ENCODE measurements at regions not wholly inside any gene's neighbourhood (a gene's known extent, or its start where the extent isn't known, plus 50 kb on each side); places are given as distances from the start of the nearest gene placed in this dataset.

GRCh38 chr2:198322275-198322674, 517.9 kb downstream of the PLCL1 start:
- DNase-seq = no peak

GRCh38 chr2:198321522-198322088, 517.2 kb downstream of the PLCL1 start:
- DNase-seq = no peak

GRCh38 chr2:198316852-198317396, 512.5 kb downstream of the PLCL1 start:
- DNase-seq = no peak

GRCh38 chr2:198315791-198316630, 511.6 kb downstream of the PLCL1 start:
- no peak for DNase-seq

GRCh38 chr2:198314559-198315153, 510.3 kb downstream of the PLCL1 start:
- DNase-seq = peak; percentile 50

GRCh38 chr2:198312596-198313483, 508.4 kb downstream of the PLCL1 start:
- DNase-seq = no peak

- no peak for DNase-seq
Observed at GRCh38 chr2:198311020-198311419, 506.6 kb downstream of the PLCL1 start.

GRCh38 chr2:198309673-198310280, 505.4 kb downstream of the PLCL1 start:
- peak; percentile 63 for DNase-seq

- no peak for DNase-seq
Observed at GRCh38 chr2:198309081-198309480, 504.7 kb downstream of the PLCL1 start.

GRCh38 chr2:198308368-198308767, 504.0 kb downstream of the PLCL1 start:
- no peak for DNase-seq

- no peak for DNase-seq
Observed at GRCh38 chr2:198307093-198307492, 502.7 kb downstream of the PLCL1 start.

- no peak for DNase-seq
Observed at GRCh38 chr2:198304859-198305258, 500.5 kb downstream of the PLCL1 start.

GRCh38 chr2:198297350-198297749, 493.0 kb downstream of the PLCL1 start:
- DNase-seq = no peak

GRCh38 chr2:198296665-198297308, 492.4 kb downstream of the PLCL1 start:
- peak; percentile 69 for DNase-seq

GRCh38 chr2:198293281-198293680, 488.9 kb downstream of the PLCL1 start:
- DNase-seq = no peak

GRCh38 chr2:198289811-198290210, 485.4 kb downstream of the PLCL1 start:
- DNase-seq = no peak

- DNase-seq = no peak
Observed at GRCh38 chr2:198287706-198288105, 483.3 kb downstream of the PLCL1 start.

GRCh38 chr2:198285216-198285615, 480.8 kb downstream of the PLCL1 start:
- DNase-seq = no peak

GRCh38 chr2:198283146-198283545, 478.8 kb downstream of the PLCL1 start:
- DNase-seq = no peak

GRCh38 chr2:198282061-198282460, 477.7 kb downstream of the PLCL1 start:
- DNase-seq = no peak

- no peak for DNase-seq
Observed at GRCh38 chr2:198280145-198280544, 475.8 kb downstream of the PLCL1 start.

- no peak for DNase-seq
Observed at GRCh38 chr2:198279026-198279425, 474.6 kb downstream of the PLCL1 start.
